VCaP (cell line): ENCODE measurements at regions not wholly inside any gene's neighbourhood (a gene's known extent, or its start where the extent isn't known, plus 50 kb on each side); places are given as distances from the start of the nearest gene placed in this dataset.

ENCODE experiments used
- H3K27ac ChIP-seq: fragments of 450-650 bp; 2 replicates; pipeline ENCODE4 v1.5.1; 2017
- TF ChIP-seq, protein P1 (sequence below): fragments of 450-650 bp; conservative IDR thresholded peaks from 2 replicates; pipeline ENCODE4 v1.5.1; 2017; ENCODE audit warnings: mild to moderate bottlenecking, moderate library complexity

DNA sequence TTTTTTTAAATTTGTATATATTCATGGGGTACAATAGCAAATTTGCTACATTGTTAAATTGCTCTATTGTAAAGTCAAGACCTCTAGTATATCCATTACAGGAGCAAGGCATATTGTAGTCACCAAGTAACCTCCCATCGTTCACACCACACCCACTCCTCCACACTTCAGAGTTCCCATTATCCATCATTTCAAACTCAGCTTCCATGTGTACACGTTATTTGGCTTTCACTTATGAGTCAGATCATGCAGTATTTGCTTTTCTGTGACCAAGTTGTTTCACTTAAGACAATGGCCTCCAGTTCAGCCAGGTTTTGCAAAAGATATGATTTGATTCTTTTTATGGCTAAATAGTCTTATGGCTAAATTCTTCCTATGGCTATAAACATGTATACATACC is 2614.2 kb downstream of the PCDH7 start:
- no peak overlapping the region for H3K27ac ChIP-seq
- TF ChIP-seq, protein P1, sequence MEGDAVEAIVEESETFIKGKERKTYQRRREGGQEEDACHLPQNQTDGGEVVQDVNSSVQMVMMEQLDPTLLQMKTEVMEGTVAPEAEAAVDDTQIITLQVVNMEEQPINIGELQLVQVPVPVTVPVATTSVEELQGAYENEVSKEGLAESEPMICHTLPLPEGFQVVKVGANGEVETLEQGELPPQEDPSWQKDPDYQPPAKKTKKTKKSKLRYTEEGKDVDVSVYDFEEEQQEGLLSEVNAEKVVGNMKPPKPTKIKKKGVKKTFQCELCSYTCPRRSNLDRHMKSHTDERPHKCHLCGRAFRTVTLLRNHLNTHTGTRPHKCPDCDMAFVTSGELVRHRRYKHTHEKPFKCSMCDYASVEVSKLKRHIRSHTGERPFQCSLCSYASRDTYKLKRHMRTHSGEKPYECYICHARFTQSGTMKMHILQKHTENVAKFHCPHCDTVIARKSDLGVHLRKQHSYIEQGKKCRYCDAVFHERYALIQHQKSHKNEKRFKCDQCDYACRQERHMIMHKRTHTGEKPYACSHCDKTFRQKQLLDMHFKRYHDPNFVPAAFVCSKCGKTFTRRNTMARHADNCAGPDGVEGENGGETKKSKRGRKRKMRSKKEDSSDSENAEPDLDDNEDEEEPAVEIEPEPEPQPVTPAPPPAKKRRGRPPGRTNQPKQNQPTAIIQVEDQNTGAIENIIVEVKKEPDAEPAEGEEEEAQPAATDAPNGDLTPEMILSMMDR: no peak

DNA sequence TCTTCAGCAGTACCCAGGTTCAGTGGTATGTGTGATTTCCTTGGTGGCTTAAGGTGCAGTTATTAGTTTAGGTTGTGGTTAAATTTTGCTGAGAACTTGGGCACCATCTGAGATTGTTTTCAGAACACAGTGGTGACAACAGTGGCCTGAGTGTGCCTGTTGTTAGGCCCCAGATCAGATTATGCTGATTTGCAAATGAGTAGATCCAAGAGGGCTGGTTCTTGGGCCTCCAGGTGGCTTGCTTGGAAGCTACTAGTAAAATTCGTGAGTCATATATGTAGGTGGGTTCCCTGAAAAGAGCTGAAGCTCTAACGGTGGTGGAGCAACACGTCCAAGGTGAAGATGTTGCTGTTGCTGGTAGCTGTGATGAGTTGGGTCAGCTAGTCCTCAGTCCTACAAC is 2619.6 kb downstream of the PCDH7 start:
- no peak overlapping the region for H3K27ac ChIP-seq
- TF ChIP-seq, protein P1: no peak

DNA sequence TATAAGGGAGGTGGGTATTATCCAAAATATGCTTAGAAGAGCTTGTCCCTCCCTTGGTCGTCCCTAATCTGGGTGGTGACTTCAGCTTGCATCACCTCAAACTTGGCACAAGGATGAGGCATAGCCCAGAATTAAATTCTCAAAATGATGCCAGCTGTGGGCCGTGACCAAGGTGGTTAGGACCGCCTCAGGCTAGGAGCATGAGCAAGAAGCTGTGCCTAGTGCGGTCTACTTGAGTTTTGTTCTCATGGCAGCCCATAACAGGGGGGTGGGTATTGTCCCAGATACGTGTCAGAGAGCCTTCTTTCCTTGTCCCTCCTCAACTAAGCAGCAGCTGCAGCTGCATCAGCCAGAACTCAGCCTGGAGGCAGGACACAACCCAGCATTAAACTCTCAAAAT is 2620.0 kb downstream of the PCDH7 start:
- TF ChIP-seq, protein P1: no peak
- no peak overlapping the region for H3K27ac ChIP-seq

DNA sequence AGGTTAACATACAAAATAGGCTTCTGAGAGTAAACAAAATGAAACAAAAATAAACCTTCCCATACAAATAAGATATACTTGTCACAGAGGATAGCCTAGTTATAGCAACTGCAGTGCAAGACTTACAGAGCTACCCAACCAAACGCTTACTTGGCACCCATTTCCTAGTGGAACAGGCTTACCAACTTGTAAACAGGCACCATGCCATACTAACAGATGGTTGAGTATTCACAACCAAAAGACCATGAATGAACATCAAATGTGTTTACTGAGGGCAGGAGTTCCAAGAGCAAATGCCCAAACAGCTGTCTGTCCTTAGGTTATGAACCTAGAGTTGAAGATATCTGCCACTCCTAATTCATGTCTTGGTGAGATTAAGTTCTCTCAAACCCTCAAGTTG is 2629.2 kb downstream of the PCDH7 start:
- TF ChIP-seq, protein P1: no peak
- H3K27ac ChIP-seq: no peak overlapping the region

DNA sequence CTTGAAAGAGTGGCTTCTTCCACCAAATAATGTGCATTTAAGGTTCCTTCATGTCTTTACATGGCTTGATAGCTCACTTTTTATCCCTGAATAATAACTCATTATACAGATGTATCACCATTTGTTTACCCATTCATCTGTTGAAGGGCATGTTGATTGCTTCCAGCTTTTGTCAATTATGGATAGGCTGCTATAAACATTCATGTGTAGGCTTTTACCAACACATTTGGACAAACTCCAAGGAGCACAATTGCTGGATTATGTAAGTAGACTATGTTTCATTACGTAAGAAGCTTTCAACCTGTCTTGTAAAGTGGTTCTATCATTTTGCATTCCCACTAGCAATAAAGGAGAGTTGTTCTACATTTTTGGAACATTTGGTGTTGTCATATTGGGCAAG is 2637.0 kb downstream of the PCDH7 start:
- TF ChIP-seq, protein P1: no peak
- H3K27ac ChIP-seq: no peak overlapping the region

DNA sequence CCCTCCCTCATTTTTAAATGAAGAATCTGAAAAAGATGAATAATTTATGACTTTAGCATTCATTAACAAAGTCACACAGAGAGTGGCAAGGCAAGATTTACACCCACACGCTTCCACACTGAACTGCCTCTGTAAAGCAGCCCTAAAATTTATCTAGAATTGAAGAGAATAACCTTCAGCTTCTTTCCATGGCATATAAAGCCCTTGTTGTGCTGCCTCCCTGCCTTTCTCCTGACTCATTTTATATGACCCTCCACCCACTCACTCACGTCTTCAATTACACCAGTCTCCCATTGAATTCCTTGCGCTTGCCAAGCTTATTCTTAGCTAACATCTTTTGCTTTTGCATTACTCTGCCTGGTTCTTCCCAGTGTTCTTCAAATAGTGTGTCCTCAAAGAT is 2649.3 kb downstream of the PCDH7 start:
- no peak overlapping the region for H3K27ac ChIP-seq
- TF ChIP-seq, protein P1: no peak

DNA sequence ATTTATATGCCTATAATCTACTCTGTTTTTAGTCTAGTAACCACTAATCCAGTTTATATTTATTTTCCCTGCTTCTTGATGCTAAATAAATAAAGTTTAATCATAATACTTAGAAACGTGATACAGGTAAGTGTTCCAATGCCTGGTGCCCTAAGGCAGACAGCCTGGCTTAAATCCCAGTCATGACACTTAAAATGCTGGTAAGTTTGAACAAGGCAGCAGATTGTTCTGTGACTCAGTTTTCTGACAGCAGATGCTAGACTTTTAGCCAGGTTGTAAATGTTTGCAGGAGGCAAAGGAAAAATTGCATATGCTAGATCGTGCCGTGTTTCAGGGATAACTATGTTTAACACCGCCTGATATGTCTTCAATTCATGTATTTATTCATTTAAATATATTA is 2661.6 kb downstream of the PCDH7 start:
- TF ChIP-seq, protein P1: no peak
- no peak overlapping the region for H3K27ac ChIP-seq

DNA sequence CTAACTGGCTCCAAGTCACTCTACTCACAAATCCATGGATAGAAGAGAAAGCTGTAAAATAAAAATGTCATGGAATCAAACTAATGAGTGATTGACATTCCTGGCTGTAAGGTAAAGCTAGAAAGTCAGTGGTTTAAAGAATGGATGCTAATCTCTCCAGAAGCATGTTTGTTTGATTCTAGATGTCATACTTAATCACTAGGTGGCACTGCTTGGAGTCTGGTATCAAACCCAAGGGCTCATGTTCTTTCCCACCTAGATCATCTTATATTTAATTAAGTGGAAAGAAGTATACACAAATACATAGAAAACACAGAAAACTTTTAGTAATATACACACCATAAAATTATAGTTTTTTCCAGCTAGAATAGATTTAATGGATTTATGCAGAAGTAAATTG is 2666.6 kb downstream of the PCDH7 start:
- no peak overlapping the region for H3K27ac ChIP-seq
- TF ChIP-seq, protein P1: peak; percentile 55
